ENCODE measurements at regions not wholly inside any gene's neighbourhood (a gene's known extent, or its start where the extent isn't known, plus 50 kb on each side); places are given as distances from the start of the nearest gene placed in this dataset.

GRCh38 chrX:578531-578930 lies 52.1 kb upstream of the SHOX start:
- no peaks in the 10 kb centered on the region for H3K9me3 Mint-ChIP-seq
- DNase-seq (ENCODE audit: extremely low spot score, unreplicated experiment), result peak; percentile 25
- H3K27ac Mint-ChIP-seq, result no peak overlapping the region
- peaks cover 44% of the 10 kb centered on the region for H3K27me3 Mint-ChIP-seq
- peaks cover 3% of the 10 kb centered on the region for H3K36me3 Mint-ChIP-seq
- TF ChIP-seq CTCF (conservative IDR thresholded peaks at IDR 0.05), result no peak
- H3K4me1 Mint-ChIP-seq (ENCODE audit: unreplicated experiment), result no peaks in the 10 kb centered on the region
- no peak overlapping the region for H3K4me3 Mint-ChIP-seq

- Mint-ChIP-seq H3K9me3 (no peaks in the 10 kb centered on the region), H3K4me3 (no peak overlapping the region), H3K36me3 (peaks cover 3% of the 10 kb centered on the region), H3K27ac (no peak overlapping the region), H3K4me1 (ENCODE audit: unreplicated experiment) (no peaks in the 10 kb centered on the region), H3K27me3 (peaks cover 47% of the 10 kb centered on the region)
- no peak for TF ChIP-seq CTCF (conservative IDR thresholded peaks at IDR 0.05)
- DNase-seq (ENCODE audit: extremely low spot score, unreplicated experiment), result peak; percentile 27
Measured at GRCh38 chrX:580030-580429, 50.6 kb upstream of the SHOX start.

All from type B pancreatic cell (in vitro differentiated cells).